Breast epithelium (tissue), 3 donors: ENCODE measurements at regions not wholly inside any gene's neighbourhood (a gene's known extent, or its start where the extent isn't known, plus 50 kb on each side); places are given as distances from the start of the nearest gene placed in this dataset.

Experiments
- CTCF ChIP-seq, 3 donors: fragments of 450-650 bp; IDR thresholded peaks; one replicate each; pipeline ENCODE4 v1.5.1; 2016 to 2017; ENCODE audit warnings: antibody characterized with exemption in 3 of 3, mild to moderate bottlenecking in 3 of 3, moderate library complexity in 3 of 3
- POLR2A ChIP-seq: fragments of 450-650 bp; IDR thresholded peaks from one replicate; pipeline ENCODE4 v1.6.1; 2016; ENCODE audit warnings: antibody characterized with exemption, mild to moderate bottlenecking, moderate library complexity

GRCh38 chr16:59707436-59708226 is 973.5 kb upstream of the GOT2 start:
- TF ChIP-seq POLR2A (no peak), CTCF (IDR thresholded peaks at IDR 0.05) (no peak)
